ENCODE measurements at regions not wholly inside any gene's neighbourhood (a gene's known extent, or its start where the extent isn't known, plus 50 kb on each side); places are given as distances from the start of the nearest gene placed in this dataset.

DNA sequence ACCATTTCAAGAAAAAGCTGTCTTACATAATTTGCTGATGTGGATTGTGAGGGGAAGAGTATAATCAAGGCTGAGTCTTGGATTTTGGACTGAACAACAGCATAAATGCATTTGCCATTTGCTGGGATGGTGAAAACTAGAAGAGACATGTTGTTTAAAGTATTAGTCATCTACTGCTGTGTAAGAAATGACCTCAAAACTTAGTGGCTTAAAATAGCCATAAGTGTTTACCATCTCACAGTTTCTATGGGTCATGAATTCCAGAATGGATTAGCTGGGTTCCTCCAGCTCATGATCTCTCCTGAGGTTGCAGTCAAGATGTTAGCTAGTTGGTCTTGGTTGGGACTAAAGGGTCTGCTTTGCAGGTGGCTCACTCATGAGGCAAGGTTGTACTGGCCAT is 66.2 kb downstream of the SCN11A start:
- TF ChIP-seq, protein P1, sequence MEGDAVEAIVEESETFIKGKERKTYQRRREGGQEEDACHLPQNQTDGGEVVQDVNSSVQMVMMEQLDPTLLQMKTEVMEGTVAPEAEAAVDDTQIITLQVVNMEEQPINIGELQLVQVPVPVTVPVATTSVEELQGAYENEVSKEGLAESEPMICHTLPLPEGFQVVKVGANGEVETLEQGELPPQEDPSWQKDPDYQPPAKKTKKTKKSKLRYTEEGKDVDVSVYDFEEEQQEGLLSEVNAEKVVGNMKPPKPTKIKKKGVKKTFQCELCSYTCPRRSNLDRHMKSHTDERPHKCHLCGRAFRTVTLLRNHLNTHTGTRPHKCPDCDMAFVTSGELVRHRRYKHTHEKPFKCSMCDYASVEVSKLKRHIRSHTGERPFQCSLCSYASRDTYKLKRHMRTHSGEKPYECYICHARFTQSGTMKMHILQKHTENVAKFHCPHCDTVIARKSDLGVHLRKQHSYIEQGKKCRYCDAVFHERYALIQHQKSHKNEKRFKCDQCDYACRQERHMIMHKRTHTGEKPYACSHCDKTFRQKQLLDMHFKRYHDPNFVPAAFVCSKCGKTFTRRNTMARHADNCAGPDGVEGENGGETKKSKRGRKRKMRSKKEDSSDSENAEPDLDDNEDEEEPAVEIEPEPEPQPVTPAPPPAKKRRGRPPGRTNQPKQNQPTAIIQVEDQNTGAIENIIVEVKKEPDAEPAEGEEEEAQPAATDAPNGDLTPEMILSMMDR (conservative IDR thresholded peaks at IDR 0.05) = no peak
- no peak for TF ChIP-seq ZFX (IDR thresholded peaks at IDR 0.05)

All from C4-2B (cell line).